NB4 (cell line): ENCODE measurements at regions not wholly inside any gene's neighbourhood (a gene's known extent, or its start where the extent isn't known, plus 50 kb on each side); places are given as distances from the start of the nearest gene placed in this dataset.

Experiments
- DNase-seq: peaks from one replicate; pipeline ENCODE4 v3.0.0; 2010; ENCODE audit warnings: low read depth
- H3K4me3 ChIP-seq: one replicate; pipeline ENCODE4 v1.5.1; 2011; ENCODE audit warnings: mild to moderate bottlenecking, low read depth, low read length, moderate library complexity
- MAX ChIP-seq: IDR thresholded peaks from 2 replicates; pipeline ENCODE4 v1.6.1; 2011; ENCODE audit warnings: low read depth, low read length
- MYC ChIP-seq: IDR thresholded peaks from 2 replicates; pipeline ENCODE4 v1.6.1; 2011; ENCODE audit warnings: low read depth, low read length
- POLR2A ChIP-seq: IDR thresholded peaks from 2 replicates; pipeline ENCODE4 v1.6.1; 2011; ENCODE audit warnings: mild to moderate bottlenecking; ENCODE audit not compliant: insufficient read length; ENCODE audit errors: extremely low read depth
- TF ChIP-seq, protein P1 (sequence below): IDR thresholded peaks from one replicate; pipeline ENCODE4 v1.5.1; 2012; ENCODE audit warnings: low read depth, low read length

- no peak for DNase-seq
- TF ChIP-seq, protein P1, sequence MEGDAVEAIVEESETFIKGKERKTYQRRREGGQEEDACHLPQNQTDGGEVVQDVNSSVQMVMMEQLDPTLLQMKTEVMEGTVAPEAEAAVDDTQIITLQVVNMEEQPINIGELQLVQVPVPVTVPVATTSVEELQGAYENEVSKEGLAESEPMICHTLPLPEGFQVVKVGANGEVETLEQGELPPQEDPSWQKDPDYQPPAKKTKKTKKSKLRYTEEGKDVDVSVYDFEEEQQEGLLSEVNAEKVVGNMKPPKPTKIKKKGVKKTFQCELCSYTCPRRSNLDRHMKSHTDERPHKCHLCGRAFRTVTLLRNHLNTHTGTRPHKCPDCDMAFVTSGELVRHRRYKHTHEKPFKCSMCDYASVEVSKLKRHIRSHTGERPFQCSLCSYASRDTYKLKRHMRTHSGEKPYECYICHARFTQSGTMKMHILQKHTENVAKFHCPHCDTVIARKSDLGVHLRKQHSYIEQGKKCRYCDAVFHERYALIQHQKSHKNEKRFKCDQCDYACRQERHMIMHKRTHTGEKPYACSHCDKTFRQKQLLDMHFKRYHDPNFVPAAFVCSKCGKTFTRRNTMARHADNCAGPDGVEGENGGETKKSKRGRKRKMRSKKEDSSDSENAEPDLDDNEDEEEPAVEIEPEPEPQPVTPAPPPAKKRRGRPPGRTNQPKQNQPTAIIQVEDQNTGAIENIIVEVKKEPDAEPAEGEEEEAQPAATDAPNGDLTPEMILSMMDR = no peak
- no peak overlapping the region for H3K4me3 ChIP-seq
Measured at GRCh38 chr14:29461506-29461905, 466.1 kb downstream of the PRKD1 start.

GRCh38 chr14:29462321-29462720 lies 465.3 kb downstream of the PRKD1 start:
- TF ChIP-seq MAX (no peak), MYC (no peak), POLR2A (no peak)
- TF ChIP-seq, protein P1 = no peak
- DNase-seq = no peak
- H3K4me3 ChIP-seq = no peak overlapping the region

GRCh38 chr14:29462772-29463171 lies 464.9 kb downstream of the PRKD1 start:
- DNase-seq = no peak
- TF ChIP-seq, protein P1 = no peak
- no peak for TF ChIP-seq POLR2A
- TF ChIP-seq MYC = no peak
- no peak for TF ChIP-seq MAX
- no peak overlapping the region for H3K4me3 ChIP-seq

DNA sequence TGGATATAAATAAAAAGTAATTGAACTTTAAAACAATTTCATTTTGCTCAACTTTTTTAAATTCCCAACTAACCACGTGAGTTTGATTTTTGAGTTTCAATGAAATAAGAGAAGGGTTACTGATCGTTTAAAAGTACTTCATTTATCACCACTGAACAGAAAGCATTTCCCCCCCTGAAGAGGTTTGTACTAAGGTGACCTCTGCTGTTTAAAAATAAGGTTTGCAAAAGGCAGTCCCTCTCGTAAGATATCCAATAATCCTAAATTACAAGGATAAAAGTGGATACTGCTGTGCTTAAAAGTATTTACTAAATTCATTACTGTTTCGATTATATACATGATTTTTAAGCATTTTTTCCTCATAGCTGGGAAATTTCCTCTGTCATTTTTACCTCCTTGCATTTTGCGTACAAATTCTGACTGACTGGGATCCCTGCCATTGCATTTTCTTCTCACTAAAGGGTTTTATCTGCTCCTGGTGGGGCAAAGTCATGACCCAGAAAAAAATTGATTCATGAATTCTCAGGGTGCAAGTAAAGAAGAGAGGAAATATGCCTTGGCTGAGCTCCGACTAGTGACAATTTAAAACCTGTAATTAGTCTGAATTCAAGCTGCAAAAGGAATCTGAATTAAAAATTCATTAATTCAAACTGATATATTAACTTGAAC lies 463.8 kb downstream of the PRKD1 start:
- no peak overlapping the region for H3K4me3 ChIP-seq
- DNase-seq = no peak
- TF ChIP-seq, protein P1 = no peak
- TF ChIP-seq POLR2A (no peak), MAX (no peak), MYC (no peak)

DNA sequence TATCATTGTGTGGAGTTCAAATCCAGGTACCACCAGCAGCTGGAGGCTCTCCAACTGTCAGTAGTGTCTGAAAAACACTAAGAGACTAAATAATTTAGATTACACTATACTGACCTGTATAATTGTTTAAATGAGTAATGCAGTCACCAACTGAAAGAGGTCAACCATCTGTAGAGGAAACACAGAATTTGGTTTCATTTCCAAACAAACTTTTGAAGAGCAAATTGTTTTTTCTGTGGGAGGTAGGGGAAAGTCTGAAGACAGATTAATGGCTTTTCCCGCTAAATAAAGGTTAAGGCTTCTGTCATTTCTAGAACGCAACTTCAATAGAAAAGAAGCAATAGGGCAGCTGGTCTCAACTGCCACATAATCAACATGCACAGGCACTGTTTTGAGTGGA lies 462.6 kb downstream of the PRKD1 start:
- TF ChIP-seq, protein P1 = no peak
- TF ChIP-seq POLR2A = no peak
- no peak for TF ChIP-seq MYC
- TF ChIP-seq MAX = no peak
- no peak for DNase-seq
- H3K4me3 ChIP-seq = no peak overlapping the region

DNA sequence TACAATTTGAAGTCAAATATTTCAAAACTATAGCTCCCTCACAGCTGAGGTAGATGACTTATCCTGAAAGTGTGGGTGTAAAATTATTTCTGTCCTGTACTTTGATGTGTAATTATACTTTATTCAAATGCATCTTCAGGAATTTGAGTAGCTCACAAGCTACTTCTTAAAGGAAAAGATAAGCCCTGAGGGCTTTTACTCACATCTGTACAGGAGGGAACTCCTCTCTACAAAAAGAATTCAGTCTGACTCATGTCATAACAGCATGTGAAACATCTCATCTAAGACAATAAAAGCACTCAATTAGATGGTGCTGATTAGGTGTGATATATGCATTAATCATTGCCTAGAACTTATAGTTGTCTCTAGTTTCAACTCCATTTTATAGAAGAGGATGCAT lies 452.0 kb downstream of the PRKD1 start:
- TF ChIP-seq MYC = no peak
- TF ChIP-seq, protein P1 = no peak
- TF ChIP-seq POLR2A = no peak
- no peak for TF ChIP-seq MAX

More for the DNA sequence above, 452.0 kb downstream of the PRKD1 start:
- DNase-seq = no peak
- H3K4me3 ChIP-seq = no peak overlapping the region
